DMS 273 (cell line): ENCODE measurements at regions not wholly inside any gene's neighbourhood (a gene's known extent, or its start where the extent isn't known, plus 50 kb on each side); places are given as distances from the start of the nearest gene placed in this dataset.
"Not testable (repeated sequence)": the region's sequence is repeated elsewhere in the genome, so short reads cannot be mapped to it uniquely, and the experiment has no call there.

Source experiments
- DNase-seq: peaks from one replicate; lab custom pipeline; 2025; ENCODE audit not compliant: unreplicated experiment; lab: John Stamatoyannopoulos, UW

GRCh38 chr22:26082866-26083265 lies 86.4 kb upstream of the SEZ6L start:
- DNase-seq: peak; percentile 6

DNA sequence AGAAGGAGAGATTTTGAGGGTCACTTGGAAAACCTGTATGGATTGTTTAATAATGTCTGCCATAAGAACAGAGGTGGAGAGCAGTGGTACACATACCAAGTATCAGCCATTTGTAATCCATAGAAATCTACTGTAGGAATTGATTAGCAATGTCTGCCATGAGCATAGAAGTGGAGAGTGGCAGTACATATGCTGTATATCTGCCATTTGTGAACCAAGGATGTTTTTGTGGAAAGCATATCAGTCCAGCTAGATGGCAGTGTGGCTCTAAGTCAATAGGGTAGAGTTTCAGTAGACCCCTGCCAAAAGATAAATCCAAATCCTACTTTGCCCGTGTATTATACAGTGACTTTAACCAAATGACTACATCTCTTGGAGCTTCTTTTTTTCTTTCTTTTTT lies 82.9 kb upstream of the SEZ6L start:
- peak; percentile 37 for DNase-seq

DNA sequence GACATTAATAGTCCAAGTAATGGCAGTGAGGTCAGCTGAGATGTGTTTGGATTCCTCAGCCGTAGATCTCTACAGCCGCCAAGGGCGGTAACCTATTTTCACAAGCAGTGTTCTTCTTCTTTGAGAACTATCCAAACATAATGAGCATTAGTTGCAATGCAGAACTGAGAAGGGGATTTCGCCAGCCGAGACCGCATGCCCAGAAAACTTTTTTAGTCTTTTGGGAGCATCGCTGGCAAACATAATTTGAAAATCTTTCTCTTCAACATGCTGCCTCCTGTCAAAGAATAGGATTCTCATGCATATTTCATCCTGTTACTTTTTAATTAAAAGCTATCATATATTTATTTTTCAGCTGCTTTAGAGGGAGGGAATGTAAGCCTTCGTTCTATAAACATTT lies 81.4 kb upstream of the SEZ6L start:
- no peak for DNase-seq

- no peak for DNase-seq
Measured at GRCh38 chr22:26090821-26091220, 78.4 kb upstream of the SEZ6L start.

DNA sequence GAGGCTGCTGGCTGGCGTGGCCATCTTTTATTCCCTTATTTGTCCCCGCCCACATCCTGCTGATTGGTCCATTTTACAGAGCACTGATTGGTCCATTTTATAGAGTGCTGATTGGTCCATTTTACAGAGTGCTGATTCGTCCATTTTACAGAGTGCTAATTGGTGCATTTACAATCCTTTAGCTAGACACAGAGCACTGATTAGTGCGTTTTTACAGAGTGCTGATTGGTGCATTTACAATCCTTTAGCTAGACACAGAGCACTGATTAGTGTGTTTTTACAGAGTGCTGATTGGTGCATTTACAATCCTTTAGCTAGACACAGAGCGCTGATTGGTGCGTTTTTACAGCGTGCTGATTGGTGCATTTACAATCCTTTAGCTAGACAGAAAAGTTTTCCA lies 74.8 kb upstream of the SEZ6L start:
- DNase-seq: not testable (repeated sequence)

DNA sequence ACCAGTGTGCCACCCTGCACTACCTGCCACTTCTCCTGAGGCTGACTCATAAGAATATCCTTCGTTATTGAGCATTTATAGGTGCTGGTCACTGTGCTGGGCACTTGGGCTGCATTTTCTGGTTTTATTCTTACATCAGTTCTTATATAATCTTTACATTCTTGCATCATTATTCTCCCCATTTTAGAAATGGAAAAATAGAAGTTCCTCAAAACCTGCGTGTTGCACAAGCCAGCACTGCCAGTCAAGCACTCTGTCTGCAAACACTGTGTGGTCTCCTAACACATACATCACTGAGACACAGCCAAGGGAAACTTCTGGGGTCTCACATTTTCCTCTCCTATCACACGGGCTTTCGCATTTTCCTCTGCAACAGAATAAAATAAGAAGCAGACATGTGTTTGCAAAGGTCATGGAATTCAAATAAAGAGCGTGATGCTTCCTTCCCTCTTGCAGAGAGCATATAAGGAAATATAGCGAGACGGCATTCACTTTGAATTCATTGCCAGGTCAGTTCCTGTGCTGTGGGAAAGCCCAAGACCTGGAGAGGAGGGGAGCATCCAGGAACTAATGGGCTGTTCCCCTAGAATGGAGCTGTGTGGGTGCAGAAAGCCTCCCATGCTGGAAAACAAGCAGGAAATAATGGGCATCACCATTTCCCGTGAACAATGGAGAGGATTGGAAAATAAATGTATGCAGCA lies 73.9 kb upstream of the SEZ6L start:
- DNase-seq: no peak

GRCh38 chr22:26097411-26097810 lies 71.9 kb upstream of the SEZ6L start:
- no peak for DNase-seq

- no peak for DNase-seq
Measured at GRCh38 chr22:26097840-26098239, 71.4 kb upstream of the SEZ6L start.

- no peak for DNase-seq
Measured at GRCh38 chr22:26103023-26103422, 66.2 kb upstream of the SEZ6L start.

DNA sequence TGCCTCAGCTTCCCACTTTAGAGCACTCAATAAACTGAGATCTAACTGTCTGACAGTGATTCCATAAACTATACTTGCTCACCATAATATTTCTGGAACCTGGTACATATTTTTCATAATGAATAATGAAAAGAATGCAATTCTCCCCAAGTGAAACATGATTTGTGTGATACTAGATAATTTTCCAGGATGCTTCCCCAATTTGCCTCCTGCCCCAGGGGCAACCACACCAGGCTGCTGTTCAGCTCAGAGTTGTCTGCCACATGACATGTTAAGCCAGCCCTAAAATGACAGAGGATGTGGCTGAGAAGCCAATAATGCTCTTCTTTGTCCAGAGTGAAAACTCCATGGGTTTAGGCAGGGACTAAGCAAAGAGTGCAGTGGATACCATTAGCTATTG lies 62.9 kb upstream of the SEZ6L start:
- DNase-seq: no peak

- DNase-seq: no peak
Measured at GRCh38 chr22:26109686-26110315, 59.5 kb upstream of the SEZ6L start.

DNA sequence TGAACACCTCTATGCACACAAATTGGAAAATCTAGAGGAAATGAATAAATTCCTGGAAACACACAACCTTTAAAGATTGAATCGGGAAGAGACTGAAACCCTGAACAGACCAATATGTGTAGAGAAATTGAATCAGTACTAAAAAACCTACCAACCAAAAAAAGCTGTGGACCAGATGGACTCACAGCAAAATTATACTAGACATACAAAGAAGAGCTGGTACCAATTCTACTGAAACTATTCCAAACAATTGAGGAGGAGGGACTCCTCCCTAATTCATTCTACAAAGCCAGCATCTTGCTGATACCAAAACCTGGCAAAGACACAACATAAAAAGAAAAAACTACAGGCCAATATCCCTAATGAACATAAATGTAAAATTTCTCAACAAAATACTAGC lies 54.4 kb upstream of the SEZ6L start:
- DNase-seq: no peak

GRCh38 chr22:26115266-26115665 lies 54.0 kb upstream of the SEZ6L start:
- DNase-seq: no peak
